Peyer's patch (tissue), 4 donors: ENCODE measurements at regions not wholly inside any gene's neighbourhood (a gene's known extent, or its start where the extent isn't known, plus 50 kb on each side); places are given as distances from the start of the nearest gene placed in this dataset.

Experiments
- DNase-seq, 3 donors: peaks; one replicate each; pipeline ENCODE4 v3.0.0-alpha.2; 2017 to 2019
- H3K27ac ChIP-seq, 4 donors: fragments of 200-600 bp; sonication (generic); one replicate each; pipeline ENCODE4 v1.5.1; 2016 to 2019
- H3K27me3 ChIP-seq, 2 donors: fragments of 200-600 bp; sonication (generic); one replicate each; pipeline ENCODE4 v1.5.1; 2019
- H3K36me3 ChIP-seq, 3 donors: fragments of 200-600 bp; sonication (generic); one replicate each; pipeline ENCODE4 v1.5.1; 2016 to 2019
- H3K4me1 ChIP-seq, 4 donors: fragments of 200-600 bp; sonication (generic); one replicate each; pipeline ENCODE4 v1.5.1; 2016 to 2019
- H3K4me3 ChIP-seq, 4 donors: fragments of 200-600 bp; sonication (generic); 1 replicate in 3 of 4; 2 replicates in 1 of 4; pipeline ENCODE4 v1.5.1; 2016 to 2019; ENCODE audit warnings: mild to moderate bottlenecking in 1 of 4
- H3K9me3 ChIP-seq, 4 donors: fragments of 200-600 bp; sonication (generic); one replicate each; pipeline ENCODE4 v1.5.1; 2016 to 2019; ENCODE audit warnings: mild to moderate bottlenecking in 1 of 4
- POLR2A ChIP-seq, 2 donors: fragments of 450-650 bp; IDR thresholded peaks; one replicate each; pipeline ENCODE4 v1.5.1; 2017; ENCODE audit warnings: antibody characterized with exemption in 2 of 2, mild to moderate bottlenecking in 2 of 2, moderate library complexity in 2 of 2
- TF ChIP-seq, protein P1 (sequence below), 6 experiments: fragments of 450-650 bp in 4 of 6; fragments of 200-600 bp in 2 of 6; sonication (generic) in 1 of 6; IDR thresholded peaks; one replicate each; pipeline ENCODE4 v1.5.1; 2017 to 2019; ENCODE audit warnings: antibody characterized with exemption in 6 of 6, mild to moderate bottlenecking in 3 of 6, moderate library complexity in 1 of 6

DNA sequence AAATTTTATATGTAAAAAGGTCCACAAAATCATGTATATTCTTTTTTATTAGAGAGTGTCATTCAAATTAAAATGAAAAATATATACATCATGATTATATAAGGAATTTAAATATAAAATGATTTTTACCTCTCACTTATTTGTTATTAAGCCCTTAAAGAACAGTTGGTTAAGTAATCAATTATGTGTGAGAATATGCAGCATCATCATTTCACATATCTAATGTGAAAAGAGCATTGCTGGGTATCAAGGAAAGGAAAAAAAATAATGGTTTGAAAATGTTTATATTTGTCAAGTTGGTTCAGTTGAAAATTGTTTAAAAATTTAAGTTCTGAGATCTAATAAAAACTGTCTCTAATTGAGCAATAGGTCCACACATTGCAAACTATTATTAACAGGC, 363.6 kb upstream of the GRM3 start:
- DNase-seq: no peak
- H3K36me3 ChIP-seq: no peaks in the 10 kb centered on the region

DNA sequence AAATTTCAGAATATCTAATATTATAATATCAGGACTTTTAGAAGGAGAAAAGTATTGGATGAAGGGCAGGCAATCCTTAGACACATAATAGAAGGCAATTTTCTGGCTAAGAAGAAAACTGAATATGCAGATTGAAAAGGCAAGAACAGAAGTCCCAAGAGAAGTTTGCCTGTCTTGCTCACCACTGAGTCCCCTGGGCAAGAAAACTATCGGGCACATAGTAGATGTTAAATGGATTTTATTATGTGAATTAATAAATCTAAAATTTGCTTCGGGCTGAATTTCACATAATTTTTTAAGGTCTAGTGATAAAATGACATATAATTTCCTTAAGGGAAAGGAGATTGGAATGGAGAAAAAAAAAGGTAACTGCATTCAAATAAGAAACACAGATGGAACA, 380.9 kb upstream of the GRM3 start:
- no peak for DNase-seq
- H3K4me3 ChIP-seq: no peak overlapping the region

More for the DNA sequence above, 363.6 kb upstream of the GRM3 start:
- Histone ChIP-seq H3K27ac (no peak overlapping the region), H3K27me3 (no peaks in the 10 kb centered on the region), H3K4me1 (no peaks in the 10 kb centered on the region), H3K9me3 (no peaks in the 10 kb centered on the region), H3K4me3 (no peak overlapping the region)
- TF ChIP-seq POLR2A (IDR thresholded peaks at IDR 0.05): no peak
- TF ChIP-seq, protein P1, sequence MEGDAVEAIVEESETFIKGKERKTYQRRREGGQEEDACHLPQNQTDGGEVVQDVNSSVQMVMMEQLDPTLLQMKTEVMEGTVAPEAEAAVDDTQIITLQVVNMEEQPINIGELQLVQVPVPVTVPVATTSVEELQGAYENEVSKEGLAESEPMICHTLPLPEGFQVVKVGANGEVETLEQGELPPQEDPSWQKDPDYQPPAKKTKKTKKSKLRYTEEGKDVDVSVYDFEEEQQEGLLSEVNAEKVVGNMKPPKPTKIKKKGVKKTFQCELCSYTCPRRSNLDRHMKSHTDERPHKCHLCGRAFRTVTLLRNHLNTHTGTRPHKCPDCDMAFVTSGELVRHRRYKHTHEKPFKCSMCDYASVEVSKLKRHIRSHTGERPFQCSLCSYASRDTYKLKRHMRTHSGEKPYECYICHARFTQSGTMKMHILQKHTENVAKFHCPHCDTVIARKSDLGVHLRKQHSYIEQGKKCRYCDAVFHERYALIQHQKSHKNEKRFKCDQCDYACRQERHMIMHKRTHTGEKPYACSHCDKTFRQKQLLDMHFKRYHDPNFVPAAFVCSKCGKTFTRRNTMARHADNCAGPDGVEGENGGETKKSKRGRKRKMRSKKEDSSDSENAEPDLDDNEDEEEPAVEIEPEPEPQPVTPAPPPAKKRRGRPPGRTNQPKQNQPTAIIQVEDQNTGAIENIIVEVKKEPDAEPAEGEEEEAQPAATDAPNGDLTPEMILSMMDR (IDR thresholded peaks at IDR 0.05): no peak

DNA sequence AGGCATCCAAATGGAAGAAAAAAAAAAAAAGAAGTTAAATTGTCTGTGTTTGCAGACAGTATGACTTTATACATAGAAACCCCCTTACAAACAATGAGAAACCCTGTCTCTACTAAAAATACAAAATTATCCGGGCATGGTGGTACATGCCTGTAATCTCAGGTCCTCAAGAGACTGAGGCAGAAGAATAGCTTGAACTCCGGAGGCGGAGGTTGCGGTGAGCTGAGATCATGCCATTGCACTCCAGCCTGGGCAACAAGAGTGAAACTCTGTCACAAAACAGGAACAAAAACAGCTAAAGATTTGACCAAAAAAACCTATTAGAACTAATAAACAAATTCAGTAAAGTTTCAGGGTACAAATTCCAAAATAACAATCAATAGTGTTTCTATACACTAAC, 385.8 kb upstream of the GRM3 start:
- TF ChIP-seq, protein P1 (IDR thresholded peaks at IDR 0.05): no peak
- no peak for TF ChIP-seq POLR2A (IDR thresholded peaks at IDR 0.05)
- no peak overlapping the region for H3K4me3 ChIP-seq
- H3K27me3 ChIP-seq: no peaks in the 10 kb centered on the region
- no peak overlapping the region for H3K27ac ChIP-seq
- DNase-seq: no peak
- H3K4me1 ChIP-seq: no peaks in the 10 kb centered on the region
- H3K36me3 ChIP-seq: no peaks in the 10 kb centered on the region
- no peaks in the 10 kb centered on the region for H3K9me3 ChIP-seq

More for the DNA sequence above, 380.9 kb upstream of the GRM3 start:
- TF ChIP-seq, protein P1 (IDR thresholded peaks at IDR 0.05): no peak
- TF ChIP-seq POLR2A (IDR thresholded peaks at IDR 0.05): no peak
- Histone ChIP-seq H3K9me3 (no peaks in the 10 kb centered on the region), H3K4me1 (no peaks in the 10 kb centered on the region), H3K27ac (no peak overlapping the region), H3K36me3 (no peaks in the 10 kb centered on the region), H3K27me3 (no peaks in the 10 kb centered on the region)

DNA sequence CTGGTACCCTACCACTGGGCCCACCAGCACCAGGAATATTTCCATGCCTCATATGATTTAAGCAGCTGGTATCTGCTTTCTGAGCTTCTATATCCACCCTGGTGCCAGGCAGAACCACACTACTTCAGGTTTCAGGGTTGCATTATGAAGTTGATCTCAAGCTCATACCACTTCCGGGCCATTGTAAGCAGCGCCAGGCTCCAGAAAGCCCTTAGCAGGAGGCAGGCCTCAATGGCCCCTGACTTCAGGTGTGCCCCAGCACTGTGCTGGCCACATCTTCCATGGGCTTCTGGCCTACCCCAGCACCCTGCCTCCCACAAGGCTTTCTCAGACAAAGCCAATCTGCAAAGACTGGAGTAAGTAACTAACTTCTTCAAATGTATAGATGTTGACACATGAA, 391.3 kb upstream of the GRM3 start:
- Histone ChIP-seq H3K27ac (no peak overlapping the region), H3K4me1 (no peaks in the 10 kb centered on the region), H3K4me3 (no peak overlapping the region), H3K27me3 (no peaks in the 10 kb centered on the region), H3K9me3 (peaks cover 0 to 8% (median 0%) of the 10 kb centered on the region in 4 donors), H3K36me3 (no peaks in the 10 kb centered on the region)
- DNase-seq: no peak
- TF ChIP-seq, protein P1 (IDR thresholded peaks at IDR 0.05): no peak
- TF ChIP-seq POLR2A (IDR thresholded peaks at IDR 0.05): no peak

DNA sequence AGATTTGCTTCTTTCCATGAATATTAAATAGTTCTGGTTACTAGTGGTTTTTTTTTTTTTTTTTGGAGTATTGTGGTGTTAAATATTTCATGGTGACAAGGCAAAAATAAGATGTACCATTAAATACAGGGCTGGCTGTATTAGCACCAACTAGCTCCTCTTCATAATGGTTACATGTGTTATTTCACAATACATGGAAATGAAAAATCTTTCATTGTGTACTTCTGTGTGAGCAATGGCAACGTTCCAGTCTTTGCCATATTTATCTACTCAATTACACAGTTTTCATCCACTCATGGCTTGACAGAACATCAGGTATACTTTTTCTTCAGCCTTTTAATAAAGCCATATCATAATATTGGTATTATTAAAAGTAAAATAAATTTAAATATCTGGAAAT, 394.7 kb upstream of the GRM3 start:
- no peak for DNase-seq
- TF ChIP-seq POLR2A (IDR thresholded peaks at IDR 0.05): no peak
- TF ChIP-seq, protein P1 (IDR thresholded peaks at IDR 0.05): no peak
- Histone ChIP-seq H3K27ac (no peak overlapping the region), H3K4me3 (no peak overlapping the region), H3K36me3 (no peaks in the 10 kb centered on the region), H3K9me3 (peaks cover 0 to 8% (median 0%) of the 10 kb centered on the region in 4 donors), H3K27me3 (no peaks in the 10 kb centered on the region), H3K4me1 (no peaks in the 10 kb centered on the region)

DNA sequence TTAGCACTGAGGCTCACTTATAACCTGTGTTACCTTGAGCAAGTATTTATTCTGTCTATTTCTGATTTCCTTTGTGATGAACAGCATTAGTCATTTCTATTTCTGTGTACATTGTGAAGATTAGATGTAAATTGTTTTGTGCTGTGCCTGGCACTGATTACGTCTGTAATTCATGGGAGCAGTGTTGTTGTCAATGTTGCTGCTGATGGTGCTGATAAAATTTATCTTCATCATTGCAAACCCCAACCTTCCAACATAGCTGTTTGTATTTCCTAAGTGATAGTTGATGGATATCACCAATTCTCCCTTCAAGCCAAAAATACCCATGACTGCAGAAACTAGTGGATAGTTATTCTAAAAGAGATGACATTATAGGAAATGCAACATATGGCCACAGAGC, 400.5 kb upstream of the GRM3 start:
- H3K4me1 ChIP-seq: no peaks in the 10 kb centered on the region
- no peak overlapping the region for H3K4me3 ChIP-seq
- H3K36me3 ChIP-seq: no peaks in the 10 kb centered on the region
- no peak for DNase-seq
- no peaks in the 10 kb centered on the region for H3K27me3 ChIP-seq
- no peak overlapping the region for H3K27ac ChIP-seq
- no peaks in the 10 kb centered on the region for H3K9me3 ChIP-seq
- TF ChIP-seq POLR2A (IDR thresholded peaks at IDR 0.05): no peak
- TF ChIP-seq, protein P1 (IDR thresholded peaks at IDR 0.05): no peak
